OCI-LY7 (cell line): ENCODE measurements at regions not wholly inside any gene's neighbourhood (a gene's known extent, or its start where the extent isn't known, plus 50 kb on each side); places are given as distances from the start of the nearest gene placed in this dataset.

Source experiments
- BruUV-seq: library from RNA; stranded (reverse); fragments of 400-500 nt; replicated peaks from 2 replicates; lab custom pipeline; 2021; lab: Mats Ljungman, UMichigan
- CTCF ChIA-PET: fragments of 300-600 bp; sonication (Branson Sonifier 250); formaldehyde crosslinking; loops from one replicate; lab custom pipeline; 2022; ENCODE audit warnings: antibody characterized with exemption; ENCODE audit not compliant: unreplicated experiment; lab: Charles Lee
- POLR2A ChIA-PET: fragments of 300-600 bp; sonication (Branson Sonifier 250); formaldehyde crosslinking; loops from one replicate; lab custom pipeline; 2022; ENCODE audit warnings: antibody characterized with exemption; lab: Charles Lee
- DNase-seq: peaks from one replicate; pipeline ENCODE4 v3.0.0-alpha.2; 2015; ENCODE audit warnings: low spot score
- H2AFZ ChIP-seq: fragments of 200-600 bp; sonication (generic), shearing (Covaris generic); 2 replicates; pipeline ENCODE4 v1.6.1; 2014; ENCODE audit warnings: mild to moderate bottlenecking, antibody characterized with exemption, low read length, moderate library complexity
- H3K27ac ChIP-seq: fragments of 200-600 bp; sonication (generic); 2 replicates; pipeline ENCODE4 v1.5.1; 2014; ENCODE audit warnings: mixed run types, low read depth, mild to moderate bottlenecking, moderate library complexity, low read length, inconsistent platforms; ENCODE audit not compliant: poor library complexity, severe bottlenecking
- H3K36me3 ChIP-seq: fragments of 200-600 bp; sonication (generic); 2 replicates; pipeline ENCODE4 v1.6.1; 2014; ENCODE audit warnings: mild to moderate bottlenecking, antibody characterized with exemption, low read length, moderate library complexity, mixed read lengths; ENCODE audit not compliant: insufficient read depth
- H3K4me1 ChIP-seq: fragments of 200-600 bp; sonication (generic); 2 replicates; pipeline ENCODE4 v1.5.1; 2014; ENCODE audit warnings: mild to moderate bottlenecking, low read length; ENCODE audit not compliant: insufficient read depth, poor library complexity, severe bottlenecking
- H3K4me2 ChIP-seq: fragments of 200-600 bp; sonication (generic); 2 replicates; pipeline ENCODE4 v1.6.1; 2014; ENCODE audit warnings: mild to moderate bottlenecking, low read length
- H3K4me3 ChIP-seq: fragments of 200-600 bp; sonication (generic); 2 replicates; pipeline ENCODE4 v1.5.1; 2014; ENCODE audit warnings: mild to moderate bottlenecking, low read depth, low read length; ENCODE audit not compliant: poor library complexity, severe bottlenecking
- H3K79me2 ChIP-seq: fragments of 200-600 bp; sonication (generic); 2 replicates; pipeline ENCODE4 v1.6.1; 2016; ENCODE audit warnings: low read depth, mild to moderate bottlenecking, low read length, moderate library complexity, mixed read lengths; ENCODE audit not compliant: insufficient read depth
- H3K9me2 ChIP-seq: fragments of 200-600 bp; sonication (generic); 2 replicates; pipeline ENCODE4 v1.6.1; 2016; ENCODE audit warnings: mild to moderate bottlenecking, low read length, mixed read lengths; ENCODE audit not compliant: insufficient read depth
- H3K9me3 ChIP-seq: fragments of 200-600 bp; sonication (generic); 2 replicates; pipeline ENCODE4 v1.6.1; 2014; ENCODE audit warnings: mild to moderate bottlenecking, mixed run types, low read length, mixed read lengths
- H4K20me1 ChIP-seq: fragments of 200-600 bp; sonication (generic); 2 replicates; pipeline ENCODE4 v1.6.1; 2014; ENCODE audit warnings: mild to moderate bottlenecking, antibody characterized with exemption, low read length, moderate library complexity, mixed read lengths; ENCODE audit not compliant: insufficient read depth
- CTCF ChIP-seq: fragments of 200-600 bp; sonication (generic); conservative IDR thresholded peaks from 2 replicates; pipeline ENCODE4 v1.5.1; 2014; ENCODE audit warnings: mild to moderate bottlenecking, antibody characterized with exemption, low read length, moderate library complexity, mixed read lengths
- EZH2phosphoT487 ChIP-seq: fragments of 200-600 bp; sonication (generic); IDR thresholded peaks from 2 replicates; pipeline ENCODE4 v1.6.1; 2018; ENCODE audit warnings: low read depth, borderline replicate concordance, mild to moderate bottlenecking, mixed run types, antibody characterized with exemption, low read length, moderate library complexity, mixed read lengths
- intact Hi-C: fragments of 100-400 bp; cut with micrococcal nuclease; formaldehyde crosslinking; loops from one replicate; pipeline ENCODE4 v1.10.0; 2022; ENCODE audit not compliant: unreplicated experiment

DNA sequence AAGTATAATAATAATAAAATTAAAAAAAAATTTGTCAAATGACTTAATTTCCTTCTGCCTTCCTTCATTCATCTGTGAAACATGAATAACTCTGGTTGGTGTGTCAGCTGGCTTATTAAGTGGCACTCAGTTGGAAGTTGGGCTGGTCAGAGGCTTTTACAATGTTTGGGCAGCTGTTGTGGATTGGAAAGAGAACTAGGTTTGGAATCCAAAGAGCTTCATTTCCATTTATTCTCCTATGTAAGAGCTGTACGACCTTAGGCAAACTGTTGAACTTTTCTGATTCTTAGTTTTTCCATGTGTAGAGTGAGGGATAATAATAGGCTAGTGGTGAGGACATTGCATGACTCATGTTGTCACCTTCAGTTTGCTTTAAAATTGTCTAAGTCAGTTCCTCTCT, 606.7 kb downstream of the PDCD6IP start:
- no TSS peak for BruUV-seq
- no peaks in the 10 kb centered on the region for H3K36me3 ChIP-seq
- DNase-seq, result no peak
- no peaks in the 10 kb centered on the region for H4K20me1 ChIP-seq
- no peak overlapping the region for H2AFZ ChIP-seq
- ChIA-PET CTCF (no interaction called here), POLR2A (interaction anchor here (1.2 kb wide), 1 partner anchor 18 kb away, joined by 4 read pairs; no protein-coding TSS in a partner anchor)
- intact Hi-C loops, result no loop called here
- no peak overlapping the region for H3K27ac ChIP-seq
- H3K9me3 ChIP-seq, result no peaks in the 10 kb centered on the region
- H3K9me2 ChIP-seq, result no peaks in the 10 kb centered on the region
- TF ChIP-seq CTCF, result no peak
- no peak for TF ChIP-seq EZH2phosphoT487
- H3K4me1 ChIP-seq, result no peaks in the 10 kb centered on the region
- no peak overlapping the region for H3K4me2 ChIP-seq
- H3K4me3 ChIP-seq, result no peak overlapping the region
- H3K79me2 ChIP-seq, result no peaks in the 10 kb centered on the region

DNA sequence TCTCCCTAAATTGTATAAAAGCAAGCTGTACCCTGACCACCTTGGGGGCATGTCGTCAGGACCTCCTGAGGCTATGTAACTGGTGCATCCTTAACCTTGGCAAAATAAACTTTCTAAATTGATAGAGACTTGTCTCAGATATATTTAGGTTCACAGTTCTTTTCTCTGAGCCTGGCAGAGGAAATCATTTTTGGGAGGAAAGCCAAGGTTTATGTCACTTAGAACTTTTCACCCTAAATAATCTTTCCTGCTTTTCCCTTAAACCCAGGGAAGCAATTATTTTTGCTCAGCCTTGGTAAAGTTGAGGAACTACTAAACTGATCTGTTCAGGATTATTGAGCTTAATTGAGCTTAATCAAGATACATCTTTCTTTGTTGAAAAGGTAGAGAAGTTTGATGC, 608.9 kb downstream of the PDCD6IP start:
- ChIA-PET CTCF (no interaction called here), POLR2A (interaction anchor here (1.1 kb wide), 1 partner anchor 12 kb away, joined by 3 read pairs; no protein-coding TSS in a partner anchor)
- no peak overlapping the region for H2AFZ ChIP-seq
- no peaks in the 10 kb centered on the region for H3K9me3 ChIP-seq
- H3K79me2 ChIP-seq, result no peaks in the 10 kb centered on the region
- H3K9me2 ChIP-seq, result no peaks in the 10 kb centered on the region
- no peak overlapping the region for H3K27ac ChIP-seq
- H3K4me2 ChIP-seq, result no peak overlapping the region
- no peak for DNase-seq
- intact Hi-C loops, result no loop called here
- H3K4me1 ChIP-seq, result no peaks in the 10 kb centered on the region
- TF ChIP-seq EZH2phosphoT487, result no peak
- TF ChIP-seq CTCF, result no peak
- BruUV-seq, result no TSS peak
- H4K20me1 ChIP-seq, result no peaks in the 10 kb centered on the region
- no peak overlapping the region for H3K4me3 ChIP-seq
- H3K36me3 ChIP-seq, result no peaks in the 10 kb centered on the region

GRCh38 chr3:34408088-34408487, 609.7 kb downstream of the PDCD6IP start:
- ChIA-PET CTCF (no interaction called here), POLR2A (interaction anchor here (1.1 kb wide), 1 partner anchor 11 kb away, joined by 3 read pairs; no protein-coding TSS in a partner anchor)
- no peaks in the 10 kb centered on the region for H3K79me2 ChIP-seq
- H3K4me2 ChIP-seq, result no peak overlapping the region
- H4K20me1 ChIP-seq, result no peaks in the 10 kb centered on the region
- H3K4me1 ChIP-seq, result no peaks in the 10 kb centered on the region
- H3K27ac ChIP-seq, result no peak overlapping the region
- no peak overlapping the region for H2AFZ ChIP-seq
- intact Hi-C loops, result no loop called here
- no peaks in the 10 kb centered on the region for H3K9me3 ChIP-seq
- no peaks in the 10 kb centered on the region for H3K36me3 ChIP-seq
- no peak for TF ChIP-seq EZH2phosphoT487
- no peak for TF ChIP-seq CTCF
- BruUV-seq, result no TSS peak
- H3K9me2 ChIP-seq, result no peaks in the 10 kb centered on the region
- no peak overlapping the region for H3K4me3 ChIP-seq
- DNase-seq, result no peak
